Fibroblast of mammary gland (primary cell): ENCODE measurements at regions not wholly inside any gene's neighbourhood (a gene's known extent, or its start where the extent isn't known, plus 50 kb on each side); places are given as distances from the start of the nearest gene placed in this dataset.
"Not testable (repeated sequence)": the region's sequence is repeated elsewhere in the genome, so short reads cannot be mapped to it uniquely, and the experiment has no call there.

ENCODE experiments used
- DNase-seq: peaks from one replicate; pipeline ENCODE4 v3.0.0-alpha.2; 2010; ENCODE audit warnings: low read depth
- H3K4me3 ChIP-seq: 2 replicates; pipeline ENCODE4 v1.5.1; 2011; ENCODE audit warnings: low read depth, mild to moderate bottlenecking, low read length, moderate library complexity; ENCODE audit not compliant: control insufficient read depth

DNA sequence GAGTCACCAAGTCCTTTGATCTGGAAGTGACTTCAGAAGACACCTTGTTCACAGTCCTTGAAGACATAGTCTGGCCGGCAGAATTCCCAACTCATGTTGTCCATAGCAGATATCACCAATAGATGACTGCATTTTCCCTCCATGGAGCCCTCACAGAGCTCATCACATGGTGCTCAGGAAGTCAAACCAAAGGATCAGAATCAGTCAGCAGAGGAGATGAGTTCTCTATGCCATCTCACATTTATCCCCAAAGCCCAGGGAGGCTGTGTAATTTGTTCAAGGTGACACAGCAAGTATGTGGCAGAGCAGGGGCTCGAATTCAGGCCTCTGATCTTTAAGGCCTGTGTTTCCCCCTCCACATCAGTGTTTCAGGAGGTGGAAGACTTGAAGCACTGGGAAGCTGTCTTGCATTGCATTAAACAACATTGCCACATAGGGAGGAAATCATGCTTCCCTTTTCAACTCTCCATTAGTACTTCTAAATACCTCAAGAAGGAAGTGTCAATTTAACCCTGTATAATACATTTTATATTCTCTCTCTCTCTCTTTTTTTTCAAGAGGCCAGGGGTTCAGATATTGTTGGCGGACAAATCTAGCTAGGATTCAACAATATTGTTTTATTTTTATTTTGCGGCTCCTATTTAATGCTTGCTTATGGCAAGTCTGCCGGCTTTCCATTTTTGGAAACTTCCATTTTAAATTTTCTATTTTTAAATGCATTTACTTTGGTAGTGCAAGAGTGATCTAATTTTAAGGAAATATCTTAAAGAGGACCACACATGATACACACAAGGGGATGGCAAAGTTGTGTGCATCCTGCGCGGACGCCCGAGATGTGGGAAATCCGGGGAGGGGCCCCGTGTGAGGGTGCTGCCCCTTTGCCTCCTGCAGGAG lies 61.9 kb downstream of the NPIPB5 start:
- not testable (repeated sequence) for DNase-seq, H3K4me3 ChIP-seq

DNA sequence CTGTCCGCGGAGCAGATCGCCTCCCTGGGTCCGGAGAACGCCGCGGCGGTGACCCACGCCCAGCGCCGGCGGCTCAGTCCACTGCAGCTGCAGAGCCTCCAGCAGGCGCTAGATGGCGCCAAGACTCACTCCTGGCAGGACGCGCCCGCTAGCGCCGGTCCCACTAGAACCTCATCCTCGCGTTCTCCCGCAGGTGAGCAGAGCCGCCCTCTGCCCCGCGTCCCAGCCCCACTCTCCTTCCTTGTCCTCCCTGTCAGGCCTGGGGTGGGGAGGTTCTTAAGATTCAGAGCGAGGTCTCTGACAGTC lies 62.5 kb downstream of the NPIPB5 start:
- not testable (repeated sequence) for H3K4me3 ChIP-seq, DNase-seq

GRCh38 chr16:22576506-22576905 lies 65.8 kb downstream of the NPIPB5 start:
- not testable (repeated sequence) for DNase-seq

DNA sequence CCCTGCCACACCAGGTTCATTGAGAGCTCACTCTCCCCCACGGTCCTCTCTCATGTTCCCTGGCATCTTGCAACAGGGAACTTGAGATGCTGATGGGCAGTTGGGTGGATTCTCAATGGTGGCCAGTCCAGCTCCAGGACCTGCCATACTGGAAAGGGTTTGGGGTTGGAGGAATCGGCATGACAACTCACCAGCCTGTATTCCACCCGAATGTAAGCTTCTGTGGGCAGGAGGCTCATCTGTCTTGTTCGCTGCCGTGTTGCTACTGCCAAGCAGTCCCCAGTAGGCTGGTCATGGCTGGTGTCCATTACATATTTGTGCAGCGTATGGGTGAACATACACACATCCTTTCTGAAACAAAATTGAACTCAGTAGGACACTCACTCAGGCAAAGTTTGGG lies 72.5 kb downstream of the NPIPB5 start:
- not testable (repeated sequence) for DNase-seq, H3K4me3 ChIP-seq

More at GRCh38 chr16:22576506-22576905, 65.8 kb downstream of the NPIPB5 start:
- H3K4me3 ChIP-seq: not testable (repeated sequence)

DNA sequence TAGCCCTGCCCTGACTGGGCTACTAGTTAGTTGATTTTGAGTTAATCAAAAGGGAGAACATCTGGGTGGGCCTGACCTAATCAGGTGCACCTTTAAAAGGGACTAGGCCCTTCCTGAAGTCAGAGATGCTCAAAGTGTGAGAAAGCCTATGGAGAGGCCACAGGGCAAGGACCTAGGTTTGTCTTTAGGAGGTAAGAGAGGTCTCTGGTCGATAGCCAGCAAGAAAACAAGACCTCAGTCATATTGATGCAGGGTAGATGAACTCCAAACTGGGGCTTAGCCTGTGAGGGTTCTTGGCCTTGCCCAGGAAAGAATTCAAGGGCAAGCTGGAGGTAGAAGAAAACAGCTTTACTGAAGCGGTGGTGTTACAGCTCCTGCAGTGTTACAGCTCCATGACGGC lies 73.8 kb downstream of the NPIPB5 start:
- not testable (repeated sequence) for H3K4me3 ChIP-seq, DNase-seq

GRCh38 chr16:22584941-22585340 lies 74.2 kb downstream of the NPIPB5 start:
- DNase-seq, H3K4me3 ChIP-seq: not testable (repeated sequence)

GRCh38 chr16:22585431-22585830 lies 74.7 kb downstream of the NPIPB5 start:
- not testable (repeated sequence) for H3K4me3 ChIP-seq
- peak; percentile 85 for DNase-seq

GRCh38 chr16:22586732-22587131 lies 76.0 kb downstream of the NPIPB5 start:
- DNase-seq, H3K4me3 ChIP-seq: not testable (repeated sequence)

DNA sequence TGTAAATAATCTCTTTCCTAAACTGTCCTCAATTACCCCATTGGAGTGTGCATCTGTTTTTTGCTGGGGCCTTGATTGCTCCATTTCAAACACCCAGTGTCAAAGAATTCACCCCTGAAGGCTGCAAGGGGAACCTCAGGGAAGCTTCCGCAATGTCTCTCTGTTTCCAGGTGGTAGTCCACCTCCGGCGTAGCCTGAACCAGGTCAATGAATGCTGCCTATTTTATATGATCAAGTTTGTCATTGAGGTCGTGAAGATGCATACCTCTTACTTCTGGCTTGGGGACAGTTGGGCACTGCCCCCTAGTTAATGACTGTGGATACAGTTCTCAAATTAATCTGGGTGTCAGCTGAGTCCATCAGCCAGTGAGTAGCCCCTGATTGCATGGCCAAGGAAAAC lies 79.1 kb downstream of the NPIPB5 start:
- H3K4me3 ChIP-seq, DNase-seq: not testable (repeated sequence)

DNA sequence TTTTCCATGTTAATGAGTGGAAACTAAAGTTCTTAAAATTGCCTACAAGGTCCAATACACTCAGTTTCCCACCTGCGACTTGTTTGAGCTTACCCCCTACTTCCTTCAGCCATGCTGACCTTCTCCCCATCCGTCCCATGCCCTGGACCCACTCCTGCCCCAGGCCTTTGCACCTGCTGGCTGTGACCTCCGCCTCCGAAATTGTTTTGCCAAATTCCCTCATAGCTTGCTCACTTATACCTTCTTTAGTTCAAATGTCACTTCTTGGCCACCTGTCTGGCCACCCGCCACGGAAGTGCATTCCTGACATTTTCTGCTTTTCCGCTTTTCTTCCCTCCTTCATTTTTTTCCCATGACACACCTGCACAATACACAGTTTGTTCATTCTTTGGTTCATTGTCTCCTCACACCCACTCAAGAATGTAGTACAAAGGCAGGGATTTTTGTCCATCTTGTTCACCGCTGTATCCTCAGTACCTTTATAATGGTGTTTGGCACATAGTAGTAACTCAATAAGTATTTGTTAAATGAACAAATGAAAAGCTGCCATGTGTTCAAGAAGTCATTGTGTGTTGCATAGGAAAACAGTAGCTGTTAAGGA lies 85.9 kb downstream of the NPIPB5 start:
- not testable (repeated sequence) for H3K4me3 ChIP-seq, DNase-seq

- DNase-seq, H3K4me3 ChIP-seq: not testable (repeated sequence)
Measured at GRCh38 chr16:22603744-22604143, 93.1 kb downstream of the NPIPB5 start.

GRCh38 chr16:22606619-22607018 lies 95.9 kb downstream of the NPIPB5 start:
- not testable (repeated sequence) for DNase-seq

DNA sequence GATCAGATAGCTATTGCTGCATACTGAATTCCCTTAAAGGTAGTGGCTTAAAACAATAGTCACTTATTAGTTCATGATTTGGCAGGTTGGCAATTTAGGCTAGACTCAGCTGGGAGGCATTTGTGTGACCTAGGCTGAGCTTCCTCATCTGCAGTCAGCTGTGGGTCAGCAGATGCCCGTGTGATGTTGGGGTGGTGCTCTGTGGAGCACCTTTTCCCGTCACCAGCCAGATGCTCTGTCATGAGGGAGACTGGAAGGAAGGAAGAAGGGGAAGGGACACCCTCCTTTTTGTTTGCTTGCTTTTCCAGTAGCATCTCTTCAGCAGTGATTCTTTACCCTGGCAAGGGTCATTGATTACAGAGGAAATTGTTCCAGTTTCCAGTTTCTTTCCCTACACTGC lies 99.1 kb downstream of the NPIPB5 start:
- not testable (repeated sequence) for DNase-seq, H3K4me3 ChIP-seq

More at GRCh38 chr16:22606619-22607018, 95.9 kb downstream of the NPIPB5 start:
- not testable (repeated sequence) for H3K4me3 ChIP-seq

GRCh38 chr16:22611128-22611527 lies 100.4 kb downstream of the NPIPB5 start:
- DNase-seq, H3K4me3 ChIP-seq: not testable (repeated sequence)
